Endothelial cell of umbilical vein (primary cell): ENCODE measurements at regions not wholly inside any gene's neighbourhood (a gene's known extent, or its start where the extent isn't known, plus 50 kb on each side); places are given as distances from the start of the nearest gene placed in this dataset.

ENCODE experiments used
- BruUV-seq: library from RNA; stranded (reverse); fragments of 400-500 nt; replicated peaks from 2 replicates; lab custom pipeline; 2021; lab: Mats Ljungman, UMichigan
- CTCF ChIA-PET: fragments of 300-600, 350-600 bp; sonication (Branson Sonifier 250); formaldehyde crosslinking; loops from one replicate; lab custom pipeline; 2021; ENCODE audit warnings: antibody characterized with exemption, inconsistent platforms; lab: Charles Lee
- POLR2A ChIA-PET: fragments of 300-600, 350-600 bp; sonication (Branson Sonifier 250); formaldehyde crosslinking; loops from one replicate; lab custom pipeline; 2021; ENCODE audit warnings: antibody characterized with exemption, inconsistent platforms; lab: Charles Lee
- DNase-seq: peaks from one replicate; pipeline ENCODE4 v3.0.0-alpha.2; 2011; ENCODE audit warnings: low read depth, low spot score
- FAIRE-seq: peaks from 2 replicates; lab custom pipeline; 2011; peaks lifted over from hg19 to GRCh38; lab: Jason Lieb, UNC
- H2AFZ ChIP-seq: 2 replicates; pipeline ENCODE4 v1.6.0; 2012; ENCODE audit warnings: low read depth, low read length, control low read depth, inconsistent platforms
- H3K27ac ChIP-seq: 2 replicates; pipeline ENCODE4 v1.5.1; 2011; ENCODE audit warnings: low read depth, mild to moderate bottlenecking, control low read depth, low read length, moderate library complexity; ENCODE audit not compliant: insufficient read depth
- H3K27me3 ChIP-seq, 2 experiments: 2 replicates each; pipeline versions ENCODE4 v1.6.0 to v1.6.1; 2011; ENCODE audit warnings: low read length in 2 of 2, mixed read lengths in 1 of 2; ENCODE audit not compliant: control insufficient read depth in 2 of 2, insufficient read depth in 2 of 2
- H3K36me3 ChIP-seq, 2 experiments: 2 replicates in 1 of 2; 3 replicates in 1 of 2; pipeline ENCODE4 v1.5.1; 2011; ENCODE audit warnings: low read length in 2 of 2, mild to moderate bottlenecking in 1 of 2, moderate library complexity in 1 of 2; ENCODE audit not compliant: control insufficient read depth in 2 of 2, insufficient read depth in 2 of 2; ENCODE audit errors: extremely low read depth in 1 of 2
- H3K4me1 ChIP-seq: 3 replicates; pipeline ENCODE4 v1.5.1; 2011; ENCODE audit warnings: mild to moderate bottlenecking, low read length; ENCODE audit not compliant: control insufficient read depth, insufficient read depth; ENCODE audit errors: extremely low read depth
- H3K4me2 ChIP-seq: 2 replicates; pipeline ENCODE4 v1.6.1; 2011; ENCODE audit warnings: low read length, control low read depth, mixed read lengths; ENCODE audit not compliant: insufficient read depth
- H3K4me3 ChIP-seq, 3 experiments: fragments of 200-600 bp in 1 of 3; sonication (generic), shearing (Covaris generic) in 1 of 3; replicated peaks in 1 of 3; 2 replicates each; pipeline ENCODE4 v1.5.1; 2011 to 2016; ENCODE audit warnings: control low read depth in 3 of 3, low read length in 3 of 3, mild to moderate bottlenecking in 2 of 3, inconsistent platforms in 1 of 3, low read depth in 1 of 3, moderate library complexity in 1 of 3; ENCODE audit not compliant: insufficient read depth in 1 of 3
- H3K79me2 ChIP-seq: 2 replicates; pipeline ENCODE4 v1.6.0; 2012; ENCODE audit warnings: low read length, inconsistent platforms; ENCODE audit not compliant: control insufficient read depth, insufficient read depth
- H3K9ac ChIP-seq: replicated peaks from 2 replicates; pipeline ENCODE3; 2011; ENCODE audit warnings: low read length, control low read depth; ENCODE audit not compliant: insufficient read depth; ENCODE audit errors: extremely low read depth
- H3K9me1 ChIP-seq: replicated peaks from 3 replicates; pipeline ENCODE4 v1.6.0; 2011; ENCODE audit warnings: mild to moderate bottlenecking, low read length; ENCODE audit not compliant: control insufficient read depth, insufficient read depth; ENCODE audit errors: extremely low read depth
- H3K9me3 ChIP-seq: replicated peaks from 2 replicates; pipeline ENCODE4 v1.5.1; 2012; ENCODE audit warnings: low read length, inconsistent platforms; ENCODE audit not compliant: control insufficient read depth, insufficient read depth
- H4K20me1 ChIP-seq: replicated peaks from 2 replicates; pipeline ENCODE3; 2011; ENCODE audit warnings: mild to moderate bottlenecking, low read length; ENCODE audit not compliant: control insufficient read depth, insufficient read depth; ENCODE audit errors: extremely low read depth
- EZH2 ChIP-seq: IDR thresholded peaks from 2 replicates; pipeline ENCODE4 v1.6.1; 2012; ENCODE audit warnings: borderline replicate concordance, low read depth, mild to moderate bottlenecking, moderate library complexity, low read length, inconsistent platforms; ENCODE audit not compliant: severe bottlenecking
- FOS ChIP-seq: IDR thresholded peaks from 2 replicates; pipeline ENCODE4 v1.6.1; 2011; ENCODE audit warnings: mild to moderate bottlenecking, low read length, moderate library complexity, borderline replicate concordance; ENCODE audit not compliant: insufficient read depth
- GATA2 ChIP-seq: IDR thresholded peaks from 2 replicates; pipeline ENCODE4 v1.7.0; 2011; ENCODE audit warnings: low read depth, mild to moderate bottlenecking, moderate library complexity, mixed read lengths, low read length; ENCODE audit not compliant: insufficient read length, insufficient read depth
- JUN ChIP-seq: IDR thresholded peaks from 2 replicates; pipeline ENCODE4 v1.6.1; 2011; ENCODE audit warnings: borderline replicate concordance, low read depth; ENCODE audit not compliant: insufficient read length, insufficient read depth
- MAX ChIP-seq: IDR thresholded peaks from 2 replicates; pipeline ENCODE4 v1.6.1; 2011; ENCODE audit not compliant: insufficient read depth, insufficient read length
- MYC ChIP-seq: IDR thresholded peaks from one replicate; pipeline ENCODE4 v1.6.1; 2011; ENCODE audit warnings: mild to moderate bottlenecking, low read depth, low read length
- POLR2A ChIP-seq: IDR thresholded peaks from 2 replicates; pipeline ENCODE4 v1.6.1; 2012; ENCODE audit warnings: low read depth, mild to moderate bottlenecking, control low read depth, low read length
- POLR2AphosphoS5 ChIP-seq: IDR thresholded peaks from 2 replicates; pipeline ENCODE4 v1.6.1; 2012; ENCODE audit warnings: low read depth, mild to moderate bottlenecking, control low read depth, low read length, moderate library complexity; ENCODE audit not compliant: insufficient read depth
- dilution Hi-C: fragments of 300-500 bp; cut with MboI; formaldehyde crosslinking; loops from one replicate; pipeline ENCODE4 v1.15.0; 2019; ENCODE audit warnings: low sequenced_read_pairs; ENCODE audit not compliant: extremely low pct_ligation_motif_present
- intact Hi-C: fragments of 100-400 bp; cut with micrococcal nuclease; formaldehyde crosslinking; loops from one replicate; pipeline ENCODE4 v1.10.0; 2022
- TF ChIP-seq, protein P1 (sequence below), 2 donors: IDR thresholded peaks; 1 replicate in 1 of 2; 2 replicates in 1 of 2; pipeline ENCODE4 v1.5.1; 2011; ENCODE audit warnings: low read length in 2 of 2, mild to moderate bottlenecking in 2 of 2, moderate library complexity in 2 of 2, control low read depth in 1 of 2, inconsistent platforms in 1 of 2, low read depth in 1 of 2; ENCODE audit not compliant: insufficient read depth in 1 of 2; ENCODE audit errors: extremely low read depth in 1 of 2

DNA sequence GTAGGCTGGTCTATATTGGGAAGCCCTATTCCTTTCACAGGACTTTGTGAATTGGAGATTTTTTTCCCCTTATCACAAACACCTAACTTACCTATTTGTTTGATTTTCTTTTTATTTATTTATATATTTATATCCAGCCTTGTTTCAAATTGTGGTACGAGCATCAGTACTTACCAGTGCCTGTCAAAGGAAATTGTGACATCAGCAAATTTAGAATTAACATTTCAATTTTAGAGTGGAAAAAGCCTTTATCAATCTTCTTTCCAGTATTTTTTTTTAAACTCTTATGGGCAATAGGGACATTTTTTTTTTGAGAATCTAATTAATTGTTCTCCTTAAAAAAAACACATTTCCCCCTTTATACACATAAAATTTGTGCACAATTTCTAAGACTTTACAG lies 790.2 kb downstream of the PRELID2 start:
- no peak for FAIRE-seq
- POLR2A ChIA-PET, result no interaction called here
- TF ChIP-seq, protein P1, sequence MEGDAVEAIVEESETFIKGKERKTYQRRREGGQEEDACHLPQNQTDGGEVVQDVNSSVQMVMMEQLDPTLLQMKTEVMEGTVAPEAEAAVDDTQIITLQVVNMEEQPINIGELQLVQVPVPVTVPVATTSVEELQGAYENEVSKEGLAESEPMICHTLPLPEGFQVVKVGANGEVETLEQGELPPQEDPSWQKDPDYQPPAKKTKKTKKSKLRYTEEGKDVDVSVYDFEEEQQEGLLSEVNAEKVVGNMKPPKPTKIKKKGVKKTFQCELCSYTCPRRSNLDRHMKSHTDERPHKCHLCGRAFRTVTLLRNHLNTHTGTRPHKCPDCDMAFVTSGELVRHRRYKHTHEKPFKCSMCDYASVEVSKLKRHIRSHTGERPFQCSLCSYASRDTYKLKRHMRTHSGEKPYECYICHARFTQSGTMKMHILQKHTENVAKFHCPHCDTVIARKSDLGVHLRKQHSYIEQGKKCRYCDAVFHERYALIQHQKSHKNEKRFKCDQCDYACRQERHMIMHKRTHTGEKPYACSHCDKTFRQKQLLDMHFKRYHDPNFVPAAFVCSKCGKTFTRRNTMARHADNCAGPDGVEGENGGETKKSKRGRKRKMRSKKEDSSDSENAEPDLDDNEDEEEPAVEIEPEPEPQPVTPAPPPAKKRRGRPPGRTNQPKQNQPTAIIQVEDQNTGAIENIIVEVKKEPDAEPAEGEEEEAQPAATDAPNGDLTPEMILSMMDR (IDR thresholded peaks at IDR 0.05; ENCODE audit: extremely low read depth in 1 of 2, insufficient read depth in 1 of 2, low read depth in 1 of 2, low read length in 2 of 2), result no peak
- no peak for TF ChIP-seq POLR2A
- TF ChIP-seq POLR2AphosphoS5, result no peak
- TF ChIP-seq MAX, result no peak
- TF ChIP-seq JUN, result no peak
- no peak for TF ChIP-seq MYC
- TF ChIP-seq EZH2, result no peak
- no peak for TF ChIP-seq FOS
- no peak for TF ChIP-seq GATA2

More for the DNA sequence above, 790.2 kb downstream of the PRELID2 start:
- Histone ChIP-seq H3K27ac (no peak overlapping the region), H2AFZ (no peak overlapping the region), H3K36me3 (no peaks in the 10 kb centered on the region), H3K9me3 (no peaks in the 10 kb centered on the region), H3K4me3 (no peak overlapping the region), H3K9ac (no peak overlapping the region), H3K4me1 (no peaks in the 10 kb centered on the region), H3K79me2 (no peaks in the 10 kb centered on the region), H3K9me1 (no peaks in the 10 kb centered on the region), H3K4me2 (no peak overlapping the region), H4K20me1 (no peaks in the 10 kb centered on the region), H3K27me3 (no peaks in the 10 kb centered on the region)
- dilution Hi-C loops, result no loop called here
- no TSS peak for BruUV-seq
- DNase-seq, result no peak
- intact Hi-C loops, result no loop called here
- CTCF ChIA-PET, result no interaction called here
